HG02588 (cell line): ENCODE measurements at regions not wholly inside any gene's neighbourhood (a gene's known extent, or its start where the extent isn't known, plus 50 kb on each side); places are given as distances from the start of the nearest gene placed in this dataset.

Experiments used
- ATAC-seq: cut with Tn5 transposase; IDR thresholded peaks from one replicate; pipeline ENCODE4 v1.9.1; 2021; ENCODE audit warnings: mild to moderate bottlenecking, moderate library complexity; ENCODE audit not compliant: unreplicated experiment

GRCh38 chr2:125041846-125042245 is 1016.8 kb downstream of the CNTNAP5 start:
- ATAC-seq, result no peak

GRCh38 chr2:125042727-125043126 is 1017.6 kb downstream of the CNTNAP5 start:
- no peak for ATAC-seq

DNA sequence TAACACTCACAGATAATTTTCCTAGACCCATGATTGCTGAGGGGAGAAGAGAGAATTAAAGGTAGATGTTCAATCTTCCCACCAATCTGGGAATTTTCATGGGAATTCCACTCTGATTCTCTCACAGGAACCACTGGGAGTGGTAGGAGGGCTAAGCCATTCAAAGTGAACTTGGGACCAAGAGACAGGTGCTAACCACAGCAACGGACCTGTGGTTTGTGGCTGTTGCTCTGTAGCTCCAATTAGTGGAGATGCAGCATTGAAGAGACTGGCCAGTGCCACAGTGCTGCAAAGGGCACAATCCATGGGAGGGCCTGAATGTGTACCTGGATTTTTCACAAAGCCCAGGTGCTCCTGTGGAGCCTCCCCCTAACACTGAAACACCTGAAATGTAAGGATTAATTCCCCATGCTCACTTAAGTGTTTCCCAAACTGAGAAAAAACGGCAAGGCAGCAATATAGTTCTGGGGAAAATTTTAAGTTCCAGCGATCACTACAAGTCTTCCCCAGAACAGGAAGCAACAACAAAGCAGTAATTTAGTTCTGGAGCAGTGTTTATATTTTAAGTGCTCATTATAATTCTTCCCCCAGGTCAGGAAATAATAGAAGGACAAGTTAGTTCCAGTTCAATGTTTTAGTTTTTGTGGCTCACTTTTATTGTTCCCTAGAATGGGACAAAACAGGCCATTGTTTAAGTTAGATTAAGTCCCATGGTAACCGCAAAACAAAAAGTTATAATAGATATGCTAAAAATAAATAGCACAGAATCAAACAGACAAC is 1045.8 kb downstream of the CNTNAP5 start:
- no peak for ATAC-seq

- ATAC-seq, result no peak
Observed at GRCh38 chr2:125073440-125073839, 1048.4 kb downstream of the CNTNAP5 start.

- ATAC-seq, result no peak
Observed at GRCh38 chr2:125085904-125086303, 1060.8 kb downstream of the CNTNAP5 start.

DNA sequence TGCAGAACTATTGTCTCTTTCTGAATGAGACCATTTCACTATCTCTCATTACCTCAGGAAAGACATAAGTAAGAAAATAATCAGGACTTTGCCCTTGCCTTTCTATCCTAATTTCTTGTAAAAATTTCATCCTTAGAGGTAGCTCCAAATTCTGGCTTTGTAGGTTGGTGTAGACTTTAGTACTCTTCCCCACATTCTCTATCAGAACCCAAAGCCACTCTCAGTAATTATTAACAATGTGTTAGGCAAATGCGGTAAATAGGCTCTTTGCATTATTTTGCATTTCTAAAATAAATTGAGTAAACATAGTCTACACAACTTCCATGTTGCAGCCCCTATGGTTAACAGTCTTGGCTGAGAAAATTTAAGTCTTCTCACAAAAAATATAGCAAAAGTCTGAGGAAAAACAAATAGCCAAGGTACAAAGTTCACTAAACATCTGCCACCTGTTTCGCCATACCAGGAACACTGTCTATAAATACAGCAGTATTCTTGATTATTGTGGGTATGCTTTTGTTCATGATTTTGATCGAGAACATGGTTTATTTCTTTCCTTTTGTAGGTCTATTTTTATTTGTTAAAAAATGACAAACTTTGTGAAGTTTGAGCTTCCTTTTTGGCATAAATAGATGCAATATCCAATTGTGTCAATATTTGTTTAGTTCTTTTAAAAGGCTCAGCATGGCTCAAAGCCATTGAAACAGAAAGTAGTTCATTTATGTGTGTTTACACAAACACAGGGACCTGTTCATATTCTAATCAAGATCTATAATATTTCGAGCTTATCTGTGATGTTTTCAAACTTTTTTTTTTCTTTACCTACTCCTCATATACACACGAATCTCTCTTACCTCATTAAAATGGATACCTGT is 1061.5 kb downstream of the CNTNAP5 start:
- no peak for ATAC-seq

DNA sequence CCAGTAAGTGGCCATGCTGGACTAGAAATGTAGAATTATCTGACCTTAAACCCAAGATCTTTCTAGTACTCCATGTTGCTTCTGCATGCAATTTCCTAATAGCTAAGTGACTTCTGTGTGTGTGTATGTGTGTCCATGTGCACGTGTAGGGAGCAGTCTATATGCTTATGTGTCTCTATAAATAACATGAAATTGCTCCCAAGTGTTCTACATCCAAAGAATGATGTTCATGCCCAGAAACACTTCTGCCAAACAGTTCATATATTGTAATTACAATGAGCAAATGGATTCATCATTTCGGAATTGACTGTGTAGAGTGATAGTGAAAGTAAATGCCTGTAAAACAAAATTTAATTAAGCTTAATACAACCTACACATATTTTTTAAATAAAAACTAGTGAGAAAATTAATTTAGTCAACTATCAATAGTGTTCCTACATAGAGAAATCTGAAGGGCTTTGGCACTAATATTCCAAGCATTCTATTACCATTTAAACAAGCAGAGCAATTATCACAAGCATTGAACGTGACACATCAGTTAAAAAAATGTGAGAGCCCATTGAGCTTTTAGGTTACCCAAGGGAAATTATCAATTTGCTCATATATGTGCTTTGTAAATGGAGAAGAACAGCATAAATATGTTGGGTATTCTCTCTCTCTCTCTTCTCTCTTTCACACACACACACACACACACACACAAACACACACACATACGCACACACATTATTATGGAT is 1067.4 kb downstream of the CNTNAP5 start:
- no peak for ATAC-seq

DNA sequence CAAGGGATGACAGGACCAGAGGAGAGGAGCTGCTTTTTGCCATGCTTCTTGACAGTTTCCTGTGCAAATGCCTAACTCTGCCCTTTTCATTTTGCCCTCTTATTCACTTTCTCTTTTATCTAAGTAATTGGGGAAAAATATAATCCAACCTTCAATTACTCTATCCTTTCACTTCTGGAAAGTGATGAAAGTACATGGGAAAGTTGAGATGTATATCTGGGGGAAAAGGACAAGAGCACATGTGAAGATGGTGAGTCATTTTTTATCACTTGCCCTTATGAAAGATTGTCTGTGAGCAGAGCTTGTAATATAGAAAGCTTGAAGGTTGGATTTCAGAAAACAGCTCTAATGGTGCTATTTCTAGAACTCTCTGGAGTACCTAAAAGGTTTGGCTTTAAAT is 1070.7 kb downstream of the CNTNAP5 start:
- no peak for ATAC-seq

DNA sequence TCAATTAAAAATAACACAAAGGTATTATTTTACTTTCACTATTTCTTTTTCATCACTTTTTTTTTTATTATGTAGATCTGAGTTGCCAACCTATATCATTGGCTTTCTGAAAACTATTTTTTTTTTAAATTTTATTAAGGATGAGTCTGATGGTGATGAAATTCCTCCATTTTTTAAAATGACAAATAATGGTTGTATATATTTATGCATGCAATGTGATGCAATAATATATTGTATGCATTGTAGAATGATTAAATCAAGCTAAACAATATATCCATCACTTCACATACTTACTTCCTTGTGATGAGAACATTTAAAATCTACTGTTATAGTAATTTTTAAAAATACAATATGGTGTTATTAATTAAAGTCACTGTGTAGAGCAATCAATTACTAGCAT is 1081.6 kb downstream of the CNTNAP5 start:
- no peak for ATAC-seq

GRCh38 chr2:125107446-125107845 is 1082.4 kb downstream of the CNTNAP5 start:
- no peak for ATAC-seq

GRCh38 chr2:125108251-125108650 is 1083.2 kb downstream of the CNTNAP5 start:
- no peak for ATAC-seq

DNA sequence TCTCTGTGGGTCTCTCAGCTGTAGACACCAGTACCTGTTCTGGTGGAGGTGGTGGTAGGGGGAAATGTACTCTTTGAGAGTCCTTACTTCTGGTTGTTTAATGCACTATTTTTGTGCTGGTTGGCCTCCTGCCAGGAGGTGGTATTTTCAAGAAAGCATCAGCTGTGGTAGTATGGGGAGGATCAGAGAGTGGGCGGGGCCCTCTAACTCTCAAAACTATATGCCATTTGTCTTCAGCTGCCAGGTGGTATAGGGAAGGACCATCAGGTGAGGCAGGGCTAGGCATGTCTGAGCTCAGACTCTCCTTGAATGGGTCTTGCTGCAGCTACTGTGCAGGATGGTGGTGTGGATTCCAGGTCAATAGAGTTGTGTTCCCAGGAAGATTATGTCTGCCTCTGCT is 1100.8 kb downstream of the CNTNAP5 start:
- ATAC-seq, result no peak

DNA sequence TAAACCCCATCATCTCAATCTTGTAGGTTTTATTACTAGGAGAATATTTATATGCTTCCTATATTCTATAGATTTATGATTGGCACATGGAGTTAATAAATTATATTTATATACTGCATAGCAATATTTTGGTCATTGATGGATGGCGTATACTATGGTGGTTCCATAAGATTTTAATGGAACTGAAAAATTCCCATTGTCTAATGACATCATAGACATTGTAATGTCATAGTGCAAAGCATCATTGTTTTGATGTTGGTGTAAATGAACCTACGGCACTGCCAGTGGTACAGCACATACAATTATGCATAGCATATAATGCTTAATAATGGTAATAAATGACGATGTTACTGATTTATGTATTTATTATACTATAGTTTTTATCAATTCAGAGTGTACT is 1135.9 kb downstream of the CNTNAP5 start:
- no peak for ATAC-seq

DNA sequence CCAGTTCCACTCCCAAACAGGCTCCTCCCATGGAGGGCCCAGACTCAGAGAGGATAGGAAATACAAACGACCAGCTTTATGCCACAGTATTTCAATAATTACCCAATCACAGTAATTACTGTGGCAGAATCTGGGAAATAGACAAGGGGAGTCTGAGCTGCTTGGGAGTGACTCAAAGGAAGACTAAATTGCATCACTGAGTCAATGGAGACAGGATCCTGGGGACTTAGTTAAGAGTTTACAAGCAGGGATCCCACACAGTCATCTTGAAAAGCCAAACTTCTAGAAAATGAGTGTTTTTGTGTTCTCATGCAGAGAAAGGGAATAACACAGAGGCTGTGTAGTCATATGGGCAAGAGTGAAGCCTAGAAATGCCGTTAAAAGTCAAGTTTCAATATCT is 1142.1 kb downstream of the CNTNAP5 start:
- no peak for ATAC-seq

GRCh38 chr2:125167820-125168219 is 1142.7 kb downstream of the CNTNAP5 start:
- ATAC-seq, result no peak

DNA sequence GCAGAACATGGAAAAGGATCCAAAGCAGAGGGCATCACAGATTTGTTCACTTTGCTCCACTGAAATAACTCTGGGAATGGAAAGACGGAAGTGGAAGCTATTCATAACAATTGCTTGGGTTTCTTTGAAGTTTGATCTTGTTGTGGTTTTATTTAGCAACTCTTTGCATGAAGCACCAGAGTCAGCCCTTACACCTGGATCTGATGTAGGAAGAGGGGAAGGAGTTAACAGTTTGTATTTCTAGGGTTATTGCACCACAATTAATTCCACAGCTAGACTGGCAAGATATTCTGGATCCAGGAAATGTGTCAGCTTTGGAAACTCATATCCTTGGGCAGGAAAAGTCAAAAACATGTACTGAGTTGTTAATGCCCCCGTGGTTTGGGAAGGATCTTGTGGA is 1143.4 kb downstream of the CNTNAP5 start:
- ATAC-seq, result no peak

GRCh38 chr2:125169022-125169763 is 1144.1 kb downstream of the CNTNAP5 start:
- ATAC-seq, result no peak

DNA sequence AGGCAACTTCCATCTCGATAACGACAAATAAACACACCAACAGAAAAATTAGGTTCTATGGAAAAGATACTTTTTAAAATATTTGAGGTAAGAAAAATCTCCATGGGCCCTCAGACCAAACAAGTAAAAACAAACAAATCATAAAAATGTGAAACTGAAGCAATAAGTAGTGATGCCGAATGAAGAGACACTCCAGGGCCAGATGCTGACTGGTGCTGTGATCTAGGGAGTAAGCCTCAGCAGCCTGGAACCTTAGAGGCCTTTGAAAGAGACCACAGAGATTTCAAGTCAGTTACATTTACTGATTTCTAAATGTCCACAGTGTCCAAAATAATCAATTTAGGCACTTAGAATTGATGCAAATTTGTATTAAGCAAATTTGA is 1144.7 kb downstream of the CNTNAP5 start:
- no peak for ATAC-seq

DNA sequence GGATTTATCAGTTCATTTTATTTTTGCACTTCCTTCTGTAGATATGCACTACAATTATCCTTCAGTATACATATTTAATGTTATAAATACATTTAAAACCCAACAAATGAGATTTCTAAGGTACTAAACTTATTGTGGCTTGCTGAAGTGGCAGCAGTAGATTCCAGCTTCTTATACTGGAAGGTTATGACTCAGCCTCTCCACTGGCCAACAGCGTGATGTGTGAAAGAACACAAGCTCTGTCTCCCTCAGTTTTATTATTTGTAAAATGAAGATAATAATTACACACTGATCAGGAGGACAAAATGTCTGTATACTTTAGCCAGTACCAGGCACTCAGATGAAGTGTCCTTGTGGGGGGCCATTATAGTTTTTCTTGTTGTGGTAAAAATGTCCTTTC is 1147.1 kb downstream of the CNTNAP5 start:
- ATAC-seq, result no peak

- ATAC-seq, result no peak
Observed at GRCh38 chr2:125175415-125175814, 1150.3 kb downstream of the CNTNAP5 start.
